Activated CD4-positive, CD25-positive, alpha-beta regulatory T cell treated with anti-CD3 and anti-CD28 coated beads, Interleukin-2, amount 50 U/mL, for 72 hours (primary cell): ENCODE measurements at regions not wholly inside any gene's neighbourhood (a gene's known extent, or its start where the extent isn't known, plus 50 kb on each side); places are given as distances from the start of the nearest gene placed in this dataset.

Source experiments
- DNase-seq: peaks from one replicate; pipeline ENCODE4 v3.0.0; 2021

DNA sequence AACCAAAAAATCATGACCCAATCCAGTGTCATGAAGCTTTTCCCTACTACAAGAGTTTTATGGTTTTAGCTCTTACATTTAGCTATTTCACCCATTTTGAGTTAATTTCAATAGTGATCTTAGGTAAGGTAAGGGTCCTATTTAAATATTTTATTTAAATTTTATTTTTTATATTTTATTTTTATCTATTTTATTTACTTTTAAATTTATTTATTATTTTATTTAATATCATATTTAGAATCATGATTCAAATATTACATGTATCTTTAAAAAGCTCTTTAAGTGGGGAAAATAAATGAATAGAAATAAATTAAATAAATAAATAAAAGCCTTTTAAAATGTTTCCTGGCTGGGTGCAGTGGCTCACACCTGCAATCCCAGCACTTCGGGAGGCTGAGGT is 276.0 kb downstream of the SKIDA1 start:
- DNase-seq, result no peak

DNA sequence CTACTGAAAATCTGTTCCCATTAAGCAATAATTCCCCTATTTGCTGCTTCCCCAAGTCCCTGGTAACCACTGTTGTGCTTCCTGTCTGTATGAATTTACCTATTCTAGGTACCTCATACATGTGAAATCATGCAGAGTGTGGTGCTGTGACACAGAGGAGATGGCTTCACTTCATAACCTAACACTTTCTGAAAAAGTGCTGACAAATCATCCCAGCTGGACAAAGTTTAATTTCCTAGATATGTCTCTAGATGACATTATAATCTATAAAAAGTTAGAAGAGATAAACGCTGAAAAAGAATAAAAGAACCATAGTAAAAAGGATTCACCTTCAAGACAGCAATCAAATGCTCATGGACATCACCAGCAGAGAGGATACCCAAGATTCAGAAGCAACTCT is 277.9 kb downstream of the SKIDA1 start:
- DNase-seq, result no peak

DNA sequence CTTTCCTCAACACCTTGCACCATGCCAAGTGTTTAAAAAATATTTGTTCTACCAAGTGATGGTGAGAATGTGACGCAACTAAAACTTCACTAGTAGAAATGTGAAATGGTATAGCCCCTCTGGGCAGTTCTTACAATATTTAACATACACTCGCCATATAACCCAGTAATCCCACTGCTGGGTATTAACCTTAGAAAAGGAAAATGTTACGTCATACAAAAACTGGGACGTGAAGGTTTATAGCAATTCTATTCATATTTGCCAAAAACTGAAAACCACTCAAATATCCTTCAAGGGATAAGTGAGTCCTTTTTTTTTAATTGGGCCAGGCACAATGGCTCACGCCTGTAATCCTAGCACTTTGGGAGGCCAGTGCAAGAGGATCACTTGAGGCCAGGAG is 279.3 kb downstream of the SKIDA1 start:
- DNase-seq, result no peak

DNA sequence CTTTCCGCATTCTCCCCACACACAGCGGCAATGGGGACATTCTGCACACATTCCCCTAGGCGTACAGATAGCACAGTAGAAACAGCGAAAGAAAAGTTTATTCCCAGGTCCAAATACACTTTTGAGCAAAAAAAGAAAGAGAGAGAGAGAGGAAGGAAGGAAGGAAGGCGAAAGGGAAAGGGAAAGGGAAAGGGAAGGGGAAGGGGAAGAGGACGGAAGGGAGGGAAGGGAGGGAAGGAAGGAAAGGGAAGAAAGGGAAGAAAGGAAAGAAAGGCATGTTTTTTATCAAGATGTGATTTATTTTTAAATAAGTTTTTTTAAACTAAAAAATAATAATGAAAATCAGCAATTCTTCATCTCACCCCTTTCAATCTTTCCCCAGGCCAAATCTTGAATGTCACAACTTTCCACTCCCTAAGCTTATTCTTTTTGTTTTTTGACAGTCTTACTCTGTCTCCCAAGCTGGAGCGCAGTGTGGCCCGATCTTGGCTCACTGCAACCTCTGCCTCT is 281.7 kb downstream of the SKIDA1 start:
- no peak for DNase-seq

DNA sequence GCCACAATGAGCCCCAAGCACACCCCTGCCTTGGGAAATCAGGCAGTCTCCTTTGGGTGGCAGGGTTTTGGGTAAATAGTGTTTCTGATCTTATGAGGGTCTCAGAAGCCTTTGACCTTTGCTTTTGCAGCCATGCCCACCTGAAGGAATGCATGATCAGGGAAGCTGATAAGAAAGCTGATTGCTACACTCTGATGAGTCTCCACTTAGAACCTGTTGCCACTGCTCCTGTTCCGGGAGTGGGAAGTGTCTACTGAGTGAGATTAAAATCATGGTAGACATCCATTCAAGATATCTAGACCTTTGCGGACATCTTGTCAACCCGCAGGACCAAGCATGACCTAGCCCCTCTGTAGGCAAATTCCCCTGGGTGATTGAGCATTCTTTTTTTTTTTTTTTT is 282.6 kb downstream of the SKIDA1 start:
- DNase-seq, result no peak

DNA sequence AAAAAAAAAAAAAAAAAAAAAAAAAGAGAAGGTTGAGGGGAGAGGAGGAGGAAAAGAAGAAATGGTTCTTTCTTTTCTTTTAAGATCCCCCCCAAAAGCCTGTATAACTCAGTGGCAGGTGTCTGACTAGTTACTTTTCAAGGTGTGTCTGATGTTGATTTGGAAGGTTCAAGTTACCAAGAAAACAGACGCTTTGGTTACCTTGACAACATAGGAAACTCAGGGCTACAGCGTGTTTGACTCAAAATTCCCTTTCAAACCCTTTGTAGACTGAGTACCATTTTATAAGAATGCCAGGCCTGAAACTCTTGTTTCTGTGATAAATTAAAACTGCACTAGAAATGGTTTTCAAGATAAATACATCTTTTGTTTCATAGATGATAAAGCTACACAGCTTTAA is 286.8 kb downstream of the SKIDA1 start:
- DNase-seq, result no peak

DNA sequence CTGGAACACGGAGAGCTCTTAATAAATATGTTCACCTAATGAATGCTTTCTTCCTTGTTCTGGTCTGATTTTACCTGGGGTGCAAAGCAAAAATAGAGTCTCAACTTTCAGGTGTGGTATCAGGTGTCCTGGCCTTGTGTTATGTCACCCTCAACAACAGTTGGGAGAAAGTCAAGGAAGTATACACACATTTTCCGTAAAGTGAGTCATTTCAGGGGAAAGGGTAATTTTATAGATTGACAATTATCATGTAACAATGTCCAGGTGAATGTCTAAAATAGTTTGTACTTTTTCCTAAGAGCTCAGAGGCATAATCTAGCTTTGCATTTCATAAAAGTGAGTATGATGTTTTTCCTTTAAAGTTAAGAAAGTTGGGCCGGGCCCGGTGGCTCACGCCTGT is 287.4 kb downstream of the SKIDA1 start:
- no peak for DNase-seq

DNA sequence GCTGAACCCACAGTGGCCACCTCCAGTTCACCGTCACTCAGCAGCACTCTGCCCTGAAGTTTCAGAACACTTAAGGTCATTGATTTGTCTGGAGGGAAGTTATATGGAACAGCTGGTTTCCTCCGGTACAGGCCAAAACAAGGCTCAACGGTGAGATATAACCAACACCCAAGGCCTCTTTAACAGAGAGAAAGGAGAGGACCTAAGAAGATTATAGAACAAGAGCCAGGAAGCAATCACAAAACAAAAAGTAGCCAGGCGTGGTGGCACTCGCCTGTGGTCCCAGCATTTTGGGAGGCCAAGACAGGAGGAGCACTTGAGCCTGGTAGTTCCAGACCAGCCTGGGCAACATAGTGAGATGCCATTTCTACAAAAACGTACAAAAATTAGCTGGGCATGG is 290.7 kb downstream of the SKIDA1 start:
- no peak for DNase-seq

DNA sequence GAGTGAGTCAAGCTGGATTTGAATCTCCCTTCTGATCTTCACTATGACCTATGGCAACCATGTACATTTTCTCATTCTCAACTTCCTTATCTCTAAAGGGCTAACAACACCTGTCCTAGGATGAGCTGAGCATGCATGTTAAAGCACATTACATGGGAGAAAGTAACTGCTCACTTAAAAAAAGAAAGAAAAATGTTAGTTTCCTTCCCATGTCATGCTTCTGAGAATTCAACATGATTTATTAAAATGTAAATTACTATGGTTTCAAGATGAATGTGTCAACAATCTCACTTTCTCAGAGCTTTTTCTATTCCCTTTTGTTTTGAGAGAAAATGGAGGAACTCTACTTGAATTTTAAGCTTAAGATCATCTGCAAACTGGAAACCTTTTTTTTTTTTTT is 295.3 kb downstream of the SKIDA1 start:
- DNase-seq, result no peak

DNA sequence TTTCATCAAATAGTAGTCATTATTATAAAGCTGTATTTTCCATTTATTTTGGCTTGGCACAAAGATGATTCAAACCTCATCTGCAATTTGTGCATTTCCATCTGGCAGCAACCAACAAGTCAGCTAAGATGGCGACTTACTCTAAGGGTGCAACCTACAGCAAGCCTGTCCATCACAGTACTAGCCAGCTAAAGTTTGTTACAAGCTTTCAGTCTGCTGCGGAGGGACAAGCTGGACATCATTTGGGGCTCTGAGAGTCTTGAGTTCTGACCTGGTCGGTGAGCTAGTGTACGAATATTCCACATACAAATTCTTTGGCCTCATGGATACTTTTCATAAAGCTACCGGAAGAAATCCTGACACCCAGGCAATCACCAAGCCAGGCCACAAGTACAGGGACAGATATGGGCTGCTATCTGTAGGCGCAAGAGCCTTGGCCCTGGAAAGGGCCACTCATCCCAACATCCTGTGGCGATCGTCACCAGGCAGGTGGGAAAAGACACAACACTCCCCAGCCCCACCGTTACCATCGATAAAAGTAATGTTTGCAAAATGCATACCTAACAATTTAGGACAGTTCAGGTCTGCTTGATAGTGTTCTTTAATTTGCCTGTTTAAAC is 307.6 kb downstream of the SKIDA1 start:
- no peak for DNase-seq

DNA sequence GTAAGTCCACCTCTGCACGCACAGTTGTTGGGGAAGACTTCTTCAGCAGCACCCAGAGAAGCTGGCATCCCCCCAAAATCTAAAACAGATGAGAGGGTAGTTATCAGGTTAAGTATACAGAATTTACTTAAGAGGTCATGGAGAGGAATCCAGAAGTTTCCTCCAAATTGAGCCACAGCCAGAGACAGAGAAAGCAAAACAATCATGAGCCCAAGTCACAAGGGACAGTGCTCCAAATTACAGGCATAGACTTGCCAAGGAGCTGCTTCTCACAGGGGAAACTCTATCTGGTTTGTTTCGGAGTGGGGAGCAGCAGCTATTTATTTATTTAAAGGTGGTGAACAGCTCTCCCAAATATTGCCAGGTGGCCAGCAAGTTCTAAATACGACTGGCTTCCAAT is 308.4 kb downstream of the SKIDA1 start:
- no peak for DNase-seq

DNA sequence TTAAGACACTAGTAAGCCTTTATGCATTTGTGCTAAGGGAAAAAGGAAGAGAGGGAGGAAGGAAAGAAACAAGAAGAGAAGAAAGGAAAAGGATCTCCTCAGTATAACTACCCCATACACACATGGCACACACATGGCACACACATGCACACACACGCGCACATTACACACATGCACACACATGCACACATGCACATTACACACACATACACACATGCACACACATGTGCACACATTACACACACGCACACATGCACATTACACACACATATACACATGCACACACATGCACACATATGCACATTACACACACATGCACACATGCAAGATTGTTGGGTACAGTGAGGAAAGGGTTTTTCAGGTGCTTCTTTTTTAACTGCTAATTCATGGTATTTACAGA is 311.2 kb downstream of the SKIDA1 start:
- DNase-seq, result no peak

DNA sequence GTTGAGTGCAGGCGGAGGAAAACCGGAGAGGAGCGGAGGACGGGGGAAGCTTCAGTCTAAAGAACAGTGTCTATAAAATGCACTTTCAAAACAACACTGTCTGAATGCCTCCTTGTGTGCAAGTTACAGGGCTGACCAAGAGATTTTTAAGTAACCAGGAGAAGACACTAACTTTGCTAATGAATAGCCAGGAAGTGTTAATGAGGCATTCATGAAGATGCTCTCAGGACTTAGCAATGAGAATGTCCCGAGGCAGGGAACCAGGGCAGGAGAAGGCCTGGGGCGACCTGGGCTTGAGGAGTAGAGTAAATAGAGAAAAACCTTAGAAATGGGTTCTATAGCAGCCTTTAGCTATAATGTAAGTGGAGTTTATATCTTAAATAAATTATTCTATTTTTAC is 312.1 kb downstream of the SKIDA1 start:
- DNase-seq, result no peak

DNA sequence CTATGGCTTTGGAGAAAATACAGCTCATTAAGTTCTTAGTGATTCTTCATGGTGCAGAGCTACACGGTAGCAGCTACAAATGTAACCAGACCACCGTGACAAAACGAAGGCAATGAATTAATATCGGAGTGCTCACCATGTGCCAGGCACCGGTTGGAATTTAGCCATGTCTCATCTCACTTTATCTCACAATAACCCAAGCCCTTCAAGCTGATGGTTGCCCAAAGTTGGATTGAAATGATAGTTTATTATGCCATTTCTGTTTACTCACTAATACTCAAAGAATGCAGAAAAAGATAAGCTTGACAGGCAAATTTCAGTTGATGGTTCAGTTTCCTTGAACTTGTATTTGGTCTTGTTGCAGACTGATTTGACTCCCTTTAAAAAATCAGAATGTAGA is 312.6 kb downstream of the SKIDA1 start:
- DNase-seq, result no peak

DNA sequence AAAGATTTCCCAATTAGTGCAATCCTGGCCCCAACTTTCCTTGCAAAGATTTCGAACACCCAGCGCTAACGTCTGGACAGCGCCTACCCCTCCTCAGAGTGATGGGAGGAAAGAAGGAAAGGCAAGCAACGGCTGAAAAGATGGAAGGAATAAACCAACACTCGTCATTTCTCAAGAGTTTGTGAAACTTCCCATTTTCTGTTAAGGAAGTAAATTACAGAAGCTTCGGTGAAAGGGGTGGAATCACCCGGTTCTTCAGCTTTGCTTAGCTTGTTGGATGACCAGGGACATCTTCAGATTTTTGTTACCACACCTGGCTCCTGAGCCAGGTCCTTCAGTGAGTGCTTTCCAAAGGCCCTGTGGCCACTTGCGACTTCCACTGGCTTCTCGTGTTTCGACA is 313.1 kb downstream of the SKIDA1 start:
- no peak for DNase-seq

DNA sequence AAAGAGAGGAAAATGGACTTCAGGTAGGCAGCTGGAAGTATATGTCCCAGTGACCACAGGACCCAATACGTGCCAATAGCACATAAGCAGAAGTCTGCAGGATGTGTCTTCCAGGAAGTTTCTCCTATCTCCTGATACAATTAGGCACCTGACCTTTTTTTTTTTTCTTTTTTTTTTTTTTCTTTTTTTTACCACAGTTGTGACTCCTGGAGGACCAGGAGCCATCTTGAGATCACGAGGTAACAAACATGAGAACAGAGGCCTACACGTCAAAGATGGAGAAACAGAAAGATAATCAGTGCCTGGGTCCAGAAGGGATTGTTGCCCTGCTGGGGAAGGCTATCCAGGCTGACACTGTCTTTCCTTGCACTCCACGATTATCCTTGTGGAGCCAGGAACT is 312.4 kb upstream of the NEBL start:
- DNase-seq, result no peak

DNA sequence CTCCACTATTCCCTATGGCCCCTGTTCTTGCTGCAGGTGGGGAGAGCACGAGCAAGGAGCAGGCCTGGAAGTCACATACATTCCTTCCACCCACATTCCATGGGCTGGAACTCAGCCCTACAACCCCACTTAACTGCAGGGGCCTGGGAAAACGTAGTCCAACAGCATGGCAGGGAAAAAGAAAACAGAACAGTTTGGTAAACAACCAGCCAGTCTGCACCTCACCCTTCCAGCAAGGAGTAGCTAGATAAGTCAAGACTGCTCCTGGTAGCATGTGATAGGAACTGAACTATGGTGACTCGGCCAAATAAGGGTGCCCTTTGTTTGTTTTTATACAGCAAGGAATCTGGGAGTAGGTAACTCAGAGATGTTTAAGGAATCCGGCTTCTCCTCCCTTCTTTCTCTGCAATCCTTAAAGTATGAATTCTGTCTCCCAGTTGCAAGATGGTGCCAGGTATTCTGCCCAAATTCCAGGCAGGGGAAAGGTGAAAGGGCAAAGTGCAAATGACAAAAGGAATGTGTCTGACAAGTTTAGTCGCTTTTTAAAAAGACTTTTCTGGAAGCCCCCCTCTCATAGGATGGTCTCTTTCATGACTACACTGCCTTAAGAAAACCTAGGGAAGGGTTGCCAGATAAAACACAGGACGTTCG is 311.7 kb upstream of the NEBL start:
- no peak for DNase-seq

DNA sequence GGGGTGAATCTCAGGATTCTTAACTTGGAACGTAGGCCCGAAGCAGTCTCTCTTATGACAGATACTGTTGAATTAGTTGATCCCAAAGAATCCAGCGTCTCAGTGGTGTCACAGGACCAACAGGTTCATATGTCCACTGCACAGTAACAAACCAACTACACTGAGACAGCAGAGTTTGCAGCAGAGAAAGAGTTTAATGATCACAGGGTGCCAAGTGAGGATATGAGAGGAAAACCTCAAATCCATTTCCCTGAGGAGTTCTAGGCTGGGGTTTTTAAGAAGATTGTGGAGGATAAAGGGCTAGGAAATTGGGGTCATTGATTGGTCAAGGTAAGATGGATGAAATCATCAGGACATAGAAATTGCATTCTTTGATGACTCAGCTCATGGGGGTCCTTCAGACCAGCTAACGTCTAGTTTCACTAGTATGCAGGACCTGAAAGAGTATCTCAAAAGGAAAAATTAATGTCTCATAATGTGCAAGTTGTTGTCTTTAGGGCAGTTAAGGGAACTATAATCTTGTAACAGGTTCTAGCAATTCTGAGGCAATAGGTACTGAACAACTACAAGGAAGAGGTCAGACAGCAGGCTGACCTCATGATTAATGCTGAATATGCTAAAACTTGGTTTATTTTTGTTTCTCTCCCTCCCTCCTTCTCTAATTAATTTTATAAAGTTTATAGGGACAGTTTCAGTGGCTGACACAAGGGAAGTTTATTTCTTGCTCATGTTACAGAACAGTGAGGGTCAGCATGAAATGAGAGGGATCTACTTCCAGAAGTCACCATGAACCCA is 310.9 kb upstream of the NEBL start:
- DNase-seq, result no peak

DNA sequence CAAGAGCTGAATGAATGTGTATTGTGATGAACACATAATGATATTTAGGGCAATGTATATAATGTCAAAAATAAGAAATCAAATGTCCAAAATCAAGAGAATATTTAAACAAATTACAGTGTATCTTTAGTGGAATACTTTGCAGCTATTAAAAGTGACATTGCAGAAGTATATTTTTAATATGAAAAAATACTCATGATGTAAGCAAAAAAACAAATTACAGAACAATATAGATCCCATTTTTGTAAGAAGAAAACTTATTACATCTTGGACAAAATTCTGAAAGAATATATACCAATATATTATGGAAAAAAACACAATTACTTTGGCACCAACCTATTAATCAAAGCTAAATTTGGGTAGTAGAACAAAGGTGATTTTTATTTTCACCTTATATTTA is 308.2 kb upstream of the NEBL start:
- no peak for DNase-seq

DNA sequence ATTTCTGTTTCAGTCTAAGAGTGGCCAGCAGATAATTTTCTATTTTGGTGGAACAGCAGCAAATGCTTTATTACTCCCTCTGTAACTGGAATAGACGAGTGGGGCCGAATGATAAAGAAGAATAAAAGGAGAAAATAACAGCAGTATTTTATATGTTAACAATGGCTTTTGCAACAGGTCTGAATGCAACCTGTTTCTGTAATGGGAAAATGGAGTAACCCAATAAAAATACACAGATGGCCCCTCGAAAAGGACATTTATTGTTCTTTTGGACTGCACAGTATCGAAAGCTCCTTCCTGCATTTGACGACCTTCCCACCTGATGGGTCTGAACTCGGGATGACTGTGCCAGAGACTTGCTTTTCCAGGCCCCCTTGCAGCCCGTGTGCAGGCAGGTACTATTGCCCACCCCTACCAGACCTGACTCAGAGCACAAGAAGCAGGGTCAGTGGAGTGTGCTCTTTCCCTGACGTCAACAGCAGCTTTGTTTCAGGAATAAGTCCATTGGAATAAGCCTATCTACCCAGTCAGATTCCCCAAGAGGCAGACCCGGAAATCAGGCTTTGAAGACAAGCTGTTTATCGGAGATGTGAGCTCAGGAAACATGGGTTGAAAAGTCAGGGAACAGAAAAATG is 306.5 kb upstream of the NEBL start:
- DNase-seq, result no peak

DNA sequence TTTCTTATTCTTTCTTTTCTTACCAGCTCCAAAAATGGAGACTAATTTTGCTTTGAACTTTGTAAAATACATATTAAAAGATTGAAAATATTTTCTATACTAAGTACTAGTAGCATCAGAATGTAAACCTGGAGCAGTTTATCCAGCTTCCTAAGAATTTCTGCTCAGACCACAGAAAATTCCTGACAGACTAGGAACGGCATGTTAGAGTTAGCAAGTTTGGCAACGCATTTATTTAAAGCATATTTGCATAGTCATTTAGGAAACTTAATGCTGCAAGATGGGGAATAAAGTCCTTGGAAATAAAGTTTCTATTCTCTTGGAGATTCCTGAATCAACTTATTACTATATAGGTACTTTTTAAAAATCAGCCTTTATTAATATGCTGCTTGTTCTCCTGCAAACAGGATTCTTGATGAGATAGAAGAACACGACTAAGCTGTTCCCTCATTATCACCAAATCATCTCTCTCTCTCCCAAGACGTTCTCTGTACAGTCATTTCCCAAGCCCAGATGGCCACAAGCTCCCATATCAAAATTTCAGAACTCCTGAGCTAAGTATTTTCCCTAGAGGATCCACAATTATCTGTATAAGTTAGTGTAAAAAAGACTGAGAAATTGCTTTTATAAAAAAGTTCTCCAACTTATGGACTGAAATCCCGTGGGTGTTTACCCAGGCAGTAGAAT is 305.8 kb upstream of the NEBL start:
- no peak for DNase-seq

DNA sequence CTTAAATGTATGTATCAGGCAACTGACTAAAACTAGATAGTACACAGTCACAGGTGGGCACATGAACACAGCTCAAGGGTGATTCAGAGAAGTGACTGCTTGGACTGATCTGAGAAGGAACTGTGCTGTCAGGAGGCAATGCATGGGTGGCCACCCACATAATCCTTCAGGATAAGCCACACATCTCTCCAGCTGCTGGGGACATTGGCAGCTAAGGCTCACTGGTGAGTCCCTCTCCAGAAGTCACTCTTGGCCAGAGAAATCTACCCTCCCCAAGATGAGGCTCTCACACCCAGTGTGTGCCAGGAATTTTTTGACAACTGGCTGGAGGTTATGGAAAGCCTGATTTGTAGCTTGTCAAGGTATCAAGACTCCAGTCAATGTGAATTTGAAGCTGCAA is 302.4 kb upstream of the NEBL start:
- no peak for DNase-seq

DNA sequence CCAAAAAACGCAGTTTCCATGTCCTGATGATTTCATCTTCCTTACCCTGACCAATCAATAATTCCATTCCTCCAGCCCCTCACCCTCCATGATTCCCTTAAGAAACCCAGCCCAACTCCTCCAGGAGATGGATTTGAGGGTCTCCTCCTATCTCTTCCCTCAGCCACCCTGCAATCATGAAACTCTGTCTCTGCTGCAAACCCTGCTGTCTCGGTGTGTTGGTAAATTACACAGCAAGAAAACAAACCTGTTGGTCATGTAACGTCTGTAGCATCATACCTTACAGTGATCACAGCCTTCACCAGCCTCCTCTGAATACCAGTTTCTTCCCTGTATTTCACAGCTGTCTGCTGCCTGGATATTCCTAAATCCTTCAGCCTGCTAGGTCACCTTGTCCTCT is 300.7 kb upstream of the NEBL start:
- no peak for DNase-seq
